ENCODE measurements at regions not wholly inside any gene's neighbourhood (a gene's known extent, or its start where the extent isn't known, plus 50 kb on each side); places are given as distances from the start of the nearest gene placed in this dataset.

GRCh38 chr5:98657559-98657958 is 115.9 kb upstream of the RGMB start:
- Histone ChIP-seq H3K4me3 (ENCODE audit: low read length) (no peak overlapping the region), H3K9ac (ENCODE audit: low read length) (no peak overlapping the region), H3K79me2 (replicated peaks; ENCODE audit: insufficient read depth, low read length) (no peaks in the 10 kb centered on the region), H3K4me2 (ENCODE audit: low read length) (no peak overlapping the region), H3K9me2 (ENCODE audit: insufficient read depth, low read length) (no peaks in the 10 kb centered on the region), H4K20me1 (ENCODE audit: insufficient read depth) (no peaks in the 10 kb centered on the region), H3K36me3 (ENCODE audit: insufficient read depth, low read length) (no peaks in the 10 kb centered on the region), H2AFZ (ENCODE audit: low read depth, low read length) (no peak overlapping the region), H3F3A (ENCODE audit: insufficient read depth, low read length, poor library complexity, severe bottlenecking) (no peaks in the 10 kb centered on the region), H3K27me3 (ENCODE audit: insufficient read depth, low read depth, low read length) (peaks cover 51% of the 10 kb centered on the region), H3K9me3 (ENCODE audit: low read length) (no peaks in the 10 kb centered on the region), H3K27ac (ENCODE audit: low read length) (no peak overlapping the region)
- TF ChIP-seq EP300 (conservative IDR thresholded peaks at IDR 0.05; ENCODE audit: poor library complexity, severe bottlenecking) (no peak), RAD21 (conservative IDR thresholded peaks at IDR 0.05) (no peak), SMC3 (conservative IDR thresholded peaks at IDR 0.05; ENCODE audit: poor library complexity) (no peak), CTCF (IDR thresholded peaks at IDR 0.05; ENCODE audit: poor library complexity, severe bottlenecking) (no peak), MXI1 (conservative IDR thresholded peaks at IDR 0.05; ENCODE audit: poor library complexity, severe bottlenecking) (no peak), EZH2 (IDR thresholded peaks at IDR 0.05; ENCODE audit: borderline replicate concordance, insufficient read depth, low read length, poor library complexity, severe bottlenecking) (no peak), POLR2AphosphoS5 (IDR thresholded peaks at IDR 0.05) (no peak), TAF1 (IDR thresholded peaks at IDR 0.05; ENCODE audit: low read depth) (no peak)

DNA sequence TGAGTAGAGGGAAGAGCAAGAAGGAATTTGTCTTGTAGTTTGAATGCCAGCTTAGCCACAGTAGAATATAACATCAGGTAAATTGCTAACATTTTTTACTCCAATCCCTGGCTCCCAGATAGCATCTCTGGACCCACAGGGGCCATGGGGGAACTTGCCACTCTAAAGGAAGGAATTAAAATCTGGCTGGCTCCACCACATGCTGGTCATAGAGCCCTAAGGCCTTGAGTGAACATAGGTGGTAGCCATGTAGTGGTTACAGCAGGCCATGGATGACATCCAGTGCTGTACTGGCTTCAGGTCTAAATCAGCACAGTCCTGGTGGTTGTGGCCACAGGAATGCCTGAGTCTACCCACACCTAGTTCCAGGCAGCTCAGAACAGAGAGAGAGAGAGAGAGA is 109.9 kb upstream of the RGMB start:
- TF ChIP-seq TAF1 (IDR thresholded peaks at IDR 0.05; ENCODE audit: low read depth) = no peak
- TF ChIP-seq EZH2 (IDR thresholded peaks at IDR 0.05; ENCODE audit: borderline replicate concordance, insufficient read depth, low read length, poor library complexity, severe bottlenecking) = no peak
- no peak for TF ChIP-seq REST (IDR thresholded peaks at IDR 0.05; ENCODE audit: borderline replicate concordance)
- no peak for TF ChIP-seq CTCF (IDR thresholded peaks at IDR 0.05; ENCODE audit: poor library complexity, severe bottlenecking)
- TF ChIP-seq SMC3 (conservative IDR thresholded peaks at IDR 0.05; ENCODE audit: poor library complexity) = no peak
- H3K9me2 ChIP-seq (ENCODE audit: insufficient read depth, low read length) = no peaks in the 10 kb centered on the region
- peaks cover 8% of the 10 kb centered on the region for H3K9me3 ChIP-seq (ENCODE audit: low read length)
- H3K4me3 ChIP-seq (ENCODE audit: low read length) = no peak overlapping the region
- no peak overlapping the region for H3K9ac ChIP-seq (ENCODE audit: low read length)
- H3K79me2 ChIP-seq (replicated peaks; ENCODE audit: insufficient read depth, low read length) = no peaks in the 10 kb centered on the region
- H3K36me3 ChIP-seq (ENCODE audit: insufficient read depth, low read length) = no peaks in the 10 kb centered on the region
- no peak overlapping the region for H3K4me2 ChIP-seq (ENCODE audit: low read length)
- H3K27me3 ChIP-seq (ENCODE audit: insufficient read depth, low read depth, low read length) = peaks cover 1% of the 10 kb centered on the region
- H3K27ac ChIP-seq (ENCODE audit: low read length) = no peak overlapping the region
- no peak overlapping the region for H2AFZ ChIP-seq (ENCODE audit: low read depth, low read length)
- H3F3A ChIP-seq (ENCODE audit: insufficient read depth, low read length, poor library complexity, severe bottlenecking) = no peaks in the 10 kb centered on the region
- H4K20me1 ChIP-seq (ENCODE audit: insufficient read depth) = no peaks in the 10 kb centered on the region
